OCI-LY3 (cell line): ENCODE measurements at regions not wholly inside any gene's neighbourhood (a gene's known extent, or its start where the extent isn't known, plus 50 kb on each side); places are given as distances from the start of the nearest gene placed in this dataset.

ENCODE experiments used
- H2AFZ ChIP-seq: fragments of 200-600, 300-600 bp; shearing (Covaris generic); 2 replicates; pipeline ENCODE4 v1.6.0; 2014; ENCODE audit warnings: antibody characterized with exemption, low read depth, low read length
- H3K27ac ChIP-seq: fragments of 200-600, 300-600 bp; sonication (generic); 2 replicates; pipeline ENCODE4 v1.5.1; 2014; ENCODE audit warnings: mild to moderate bottlenecking, low read length, moderate library complexity, mixed read lengths
- H3K27me3 ChIP-seq: fragments of 200-600, 300-600 bp; sonication (generic); 2 replicates; pipeline ENCODE4 v1.6.1; 2014; ENCODE audit warnings: low read depth, low read length, mixed read lengths
- H3K36me3 ChIP-seq: fragments of 200-600, 300-600 bp; sonication (generic); replicated peaks from 2 replicates; pipeline ENCODE3; 2014; ENCODE audit warnings: low read depth, low read length, mixed read lengths
- H3K4me1 ChIP-seq: fragments of 300-600, 200-600 bp; sonication (generic); 2 replicates; pipeline ENCODE4 v1.6.1; 2014; ENCODE audit warnings: low read length, mixed read lengths
- H3K4me2 ChIP-seq: fragments of 200-600, 300-600 bp; sonication (generic); 2 replicates; pipeline ENCODE4 v1.6.1; 2014; ENCODE audit warnings: low read length, mixed read lengths
- H3K4me3 ChIP-seq: fragments of 300-600, 200-600 bp; sonication (generic); 2 replicates; pipeline ENCODE4 v1.5.1; 2014; ENCODE audit warnings: antibody characterized with exemption, mild to moderate bottlenecking, low read length, moderate library complexity
- H3K79me2 ChIP-seq: fragments of 300-600, 200-600 bp; shearing (Covaris generic); 2 replicates; pipeline ENCODE4 v1.6.1; 2014; ENCODE audit warnings: mild to moderate bottlenecking, low read length, mixed read lengths
- H3K9ac ChIP-seq: fragments of 300-600, 200-600 bp; shearing (Covaris generic); 2 replicates; pipeline ENCODE4 v1.6.0; 2014; ENCODE audit warnings: mild to moderate bottlenecking, low read length, moderate library complexity
- H3K9me3 ChIP-seq: fragments of 200-600, 300-600 bp; shearing (Covaris generic); 2 replicates; pipeline ENCODE4 v1.6.1; 2014; ENCODE audit warnings: low read length, mixed read lengths; ENCODE audit not compliant: insufficient read depth
- H4K20me1 ChIP-seq: fragments of 200-600, 300-600 bp; sonication (generic); 2 replicates; pipeline ENCODE4 v1.6.1; 2016; ENCODE audit warnings: low read length, mixed read lengths; ENCODE audit not compliant: insufficient read depth
- EZH2phosphoT487 ChIP-seq: fragments of 200-600 bp; shearing (Covaris generic); IDR thresholded peaks from 2 replicates; pipeline ENCODE4 v1.6.1; 2018; ENCODE audit warnings: antibody characterized with exemption, mixed run types, low read depth
- TF ChIP-seq, protein P1 (sequence below): fragments of 200-600, 300-600 bp; sonication (generic); IDR thresholded peaks from 2 replicates; pipeline ENCODE4 v1.5.1; 2014; ENCODE audit warnings: antibody characterized with exemption, low read length, low read depth

DNA sequence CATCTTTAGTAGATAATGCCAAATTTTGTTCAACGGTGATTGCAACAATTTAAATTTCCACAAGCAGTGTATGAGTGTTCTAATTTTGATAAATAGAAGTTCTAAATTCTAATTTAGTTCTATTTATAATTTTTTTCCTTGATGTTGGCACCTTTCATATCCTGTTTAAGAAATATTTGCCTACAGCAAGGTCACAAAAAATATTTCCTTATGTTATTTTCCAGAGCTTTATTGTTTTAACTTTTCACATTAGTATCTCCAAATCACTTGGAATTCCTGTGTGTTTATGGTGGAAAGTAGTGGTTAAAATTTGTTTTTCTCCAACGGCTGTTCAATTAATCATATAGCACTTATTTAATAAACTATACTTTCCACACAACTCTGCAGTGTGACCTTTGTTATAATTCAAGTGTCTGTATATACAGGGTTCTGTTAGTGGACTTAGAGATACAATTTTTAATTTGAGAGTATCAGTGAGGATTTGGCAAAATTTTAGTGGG is 94.3 kb upstream of the CD55 start:
- no peak for TF ChIP-seq EZH2phosphoT487
- TF ChIP-seq, protein P1, sequence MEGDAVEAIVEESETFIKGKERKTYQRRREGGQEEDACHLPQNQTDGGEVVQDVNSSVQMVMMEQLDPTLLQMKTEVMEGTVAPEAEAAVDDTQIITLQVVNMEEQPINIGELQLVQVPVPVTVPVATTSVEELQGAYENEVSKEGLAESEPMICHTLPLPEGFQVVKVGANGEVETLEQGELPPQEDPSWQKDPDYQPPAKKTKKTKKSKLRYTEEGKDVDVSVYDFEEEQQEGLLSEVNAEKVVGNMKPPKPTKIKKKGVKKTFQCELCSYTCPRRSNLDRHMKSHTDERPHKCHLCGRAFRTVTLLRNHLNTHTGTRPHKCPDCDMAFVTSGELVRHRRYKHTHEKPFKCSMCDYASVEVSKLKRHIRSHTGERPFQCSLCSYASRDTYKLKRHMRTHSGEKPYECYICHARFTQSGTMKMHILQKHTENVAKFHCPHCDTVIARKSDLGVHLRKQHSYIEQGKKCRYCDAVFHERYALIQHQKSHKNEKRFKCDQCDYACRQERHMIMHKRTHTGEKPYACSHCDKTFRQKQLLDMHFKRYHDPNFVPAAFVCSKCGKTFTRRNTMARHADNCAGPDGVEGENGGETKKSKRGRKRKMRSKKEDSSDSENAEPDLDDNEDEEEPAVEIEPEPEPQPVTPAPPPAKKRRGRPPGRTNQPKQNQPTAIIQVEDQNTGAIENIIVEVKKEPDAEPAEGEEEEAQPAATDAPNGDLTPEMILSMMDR = no peak
- Histone ChIP-seq H3K4me1 (no peaks in the 10 kb centered on the region), H2AFZ (no peak overlapping the region), H3K36me3 (no peaks in the 10 kb centered on the region), H3K79me2 (no peaks in the 10 kb centered on the region), H3K4me3 (no peak overlapping the region), H3K9ac (no peak overlapping the region), H3K4me2 (no peak overlapping the region), H3K27ac (no peak overlapping the region), H4K20me1 (no peaks in the 10 kb centered on the region), H3K27me3 (0 out of 2 replicates have a peak, but pooled peaks cover 11% of the 10 kb centered on the region), H3K9me3 (no peaks in the 10 kb centered on the region)

DNA sequence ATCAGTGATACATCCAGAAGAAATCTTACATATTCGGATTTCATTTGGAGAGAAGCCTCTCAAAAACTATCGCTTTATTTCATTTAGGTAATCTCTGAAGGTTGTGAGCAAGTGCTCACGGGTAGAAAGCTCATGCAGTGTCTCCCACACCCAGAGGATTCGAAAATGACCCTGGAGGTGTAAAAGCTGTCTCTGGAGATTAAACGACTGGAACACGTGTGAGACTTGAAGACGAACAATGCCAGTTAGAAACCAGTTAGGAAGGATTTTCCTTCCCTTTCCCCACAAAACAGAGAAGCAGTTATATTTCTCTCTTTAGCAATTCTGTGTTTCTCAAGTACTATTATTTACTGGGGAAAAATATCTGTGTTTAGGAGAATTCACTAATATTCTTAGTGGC is 92.5 kb upstream of the CD55 start:
- 0 out of 2 replicates have a peak, but pooled peaks cover 3% of the 10 kb centered on the region for H3K27me3 ChIP-seq

DNA sequence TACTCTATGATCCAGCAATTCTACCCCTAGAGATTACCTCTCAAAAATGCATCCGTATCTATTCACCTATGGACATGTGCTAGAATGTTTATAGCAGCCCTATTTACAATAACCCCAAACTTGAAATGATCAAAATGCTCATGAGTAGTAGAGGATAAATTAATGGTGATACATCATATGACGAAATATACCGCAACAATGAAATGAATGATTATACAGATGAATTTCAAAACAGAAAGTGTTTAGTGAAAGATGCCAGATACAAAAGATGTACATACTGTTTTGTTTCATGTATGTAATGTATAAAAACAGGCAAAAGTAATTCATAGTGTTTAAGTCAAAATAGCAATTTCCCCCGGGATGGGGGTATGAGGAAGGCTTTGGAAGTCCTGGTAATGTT is 91.0 kb upstream of the CD55 start:
- H3K4me1 ChIP-seq = peaks cover 5% of the 10 kb centered on the region
- H3K9me3 ChIP-seq = no peaks in the 10 kb centered on the region
- TF ChIP-seq, protein P1 = no peak
- TF ChIP-seq EZH2phosphoT487 = no peak
- H3K4me3 ChIP-seq = no peak overlapping the region
- no peak overlapping the region for H2AFZ ChIP-seq
- no peaks in the 10 kb centered on the region for H3K79me2 ChIP-seq
- H3K27ac ChIP-seq = no peak overlapping the region
- H4K20me1 ChIP-seq = no peaks in the 10 kb centered on the region
- H3K36me3 ChIP-seq = no peaks in the 10 kb centered on the region
- no peaks in the 10 kb centered on the region for H3K27me3 ChIP-seq
- no peak overlapping the region for H3K4me2 ChIP-seq
- H3K9ac ChIP-seq = no peak overlapping the region

More for the DNA sequence above, 92.5 kb upstream of the CD55 start:
- Histone ChIP-seq H4K20me1 (no peaks in the 10 kb centered on the region), H3K4me2 (no peak overlapping the region), H3K9ac (no peak overlapping the region), H3K4me3 (no peak overlapping the region), H3K79me2 (no peaks in the 10 kb centered on the region), H3K36me3 (no peaks in the 10 kb centered on the region), H3K27ac (no peak overlapping the region), H3K9me3 (no peaks in the 10 kb centered on the region), H3K4me1 (peaks cover 5% of the 10 kb centered on the region), H2AFZ (no peak overlapping the region)
- TF ChIP-seq, protein P1 = no peak
- TF ChIP-seq EZH2phosphoT487 = no peak

DNA sequence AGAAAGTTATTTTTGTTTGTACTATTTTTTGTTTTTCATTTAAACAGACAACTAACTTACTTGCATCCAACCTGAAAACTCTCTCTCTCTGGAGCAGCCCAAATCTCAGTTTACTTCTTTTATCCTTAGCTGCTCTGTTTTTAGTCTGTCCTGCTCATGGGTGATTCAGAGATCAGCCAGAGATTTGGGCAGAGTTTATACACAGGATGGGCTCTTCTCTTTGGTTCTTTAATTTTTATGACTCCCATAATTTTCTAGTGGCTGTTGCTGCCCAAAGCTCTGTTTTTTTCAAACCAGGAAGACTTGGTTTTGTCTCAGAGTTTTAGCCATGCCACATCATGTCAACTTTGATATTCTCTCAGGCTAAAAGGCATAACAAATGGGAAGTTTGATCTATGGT is 86.8 kb upstream of the CD55 start:
- peaks cover 7% of the 10 kb centered on the region for H3K4me1 ChIP-seq
- peaks cover 3% of the 10 kb centered on the region for H3K27me3 ChIP-seq
- no peaks in the 10 kb centered on the region for H3K36me3 ChIP-seq
- H3K4me3 ChIP-seq = no peak overlapping the region
- H2AFZ ChIP-seq = no peak overlapping the region
- no peak overlapping the region for H3K4me2 ChIP-seq
- H4K20me1 ChIP-seq = no peaks in the 10 kb centered on the region
- no peaks in the 10 kb centered on the region for H3K9me3 ChIP-seq
- TF ChIP-seq, protein P1 = no peak
- TF ChIP-seq EZH2phosphoT487 = no peak
- H3K27ac ChIP-seq = no peak overlapping the region
- H3K9ac ChIP-seq = no peak overlapping the region
- H3K79me2 ChIP-seq = no peaks in the 10 kb centered on the region
